Muscle of leg (tissue), 3 donors: ENCODE measurements at regions not wholly inside any gene's neighbourhood (a gene's known extent, or its start where the extent isn't known, plus 50 kb on each side); places are given as distances from the start of the nearest gene placed in this dataset.
"Not testable (repeated sequence)": the region's sequence is repeated elsewhere in the genome, so short reads cannot be mapped to it uniquely, and the experiment has no call there.

Source experiments
- DNase-seq: peaks from one replicate; pipeline ENCODE4 v3.0.0; 2013
- H3K27ac ChIP-seq: one replicate; pipeline ENCODE4 v1.5.1; 2013; ENCODE audit warnings: mild to moderate bottlenecking, low read length, control low read depth
- H3K27me3 ChIP-seq: one replicate; pipeline ENCODE4 v1.6.1; 2013; ENCODE audit warnings: low read length; ENCODE audit not compliant: control insufficient read depth, insufficient read depth
- H3K36me3 ChIP-seq: one replicate; pipeline ENCODE4 v1.6.1; 2013; ENCODE audit warnings: low read length; ENCODE audit not compliant: control insufficient read depth, insufficient read depth
- H3K4me1 ChIP-seq: one replicate; pipeline ENCODE4 v1.6.1; 2013; ENCODE audit warnings: low read length; ENCODE audit not compliant: control insufficient read depth, insufficient read depth
- H3K4me3 ChIP-seq: one replicate; pipeline ENCODE4 v1.5.1; 2013; ENCODE audit warnings: low read length, control low read depth
- H3K9me3 ChIP-seq: replicated peaks from 2 replicates; pipeline ENCODE4 v1.6.1; 2013; ENCODE audit warnings: low read depth, low read length; ENCODE audit not compliant: control insufficient read depth
- WGBS: methylation state at CpG from one replicate; pipeline ENCODE4 v1.1.5; 2013; ENCODE audit warnings: missing lambda C conversion rate; ENCODE audit not compliant: insufficient coverage; 5-methylcytosine and 5-hydroxymethylcytosine counted together

DNA sequence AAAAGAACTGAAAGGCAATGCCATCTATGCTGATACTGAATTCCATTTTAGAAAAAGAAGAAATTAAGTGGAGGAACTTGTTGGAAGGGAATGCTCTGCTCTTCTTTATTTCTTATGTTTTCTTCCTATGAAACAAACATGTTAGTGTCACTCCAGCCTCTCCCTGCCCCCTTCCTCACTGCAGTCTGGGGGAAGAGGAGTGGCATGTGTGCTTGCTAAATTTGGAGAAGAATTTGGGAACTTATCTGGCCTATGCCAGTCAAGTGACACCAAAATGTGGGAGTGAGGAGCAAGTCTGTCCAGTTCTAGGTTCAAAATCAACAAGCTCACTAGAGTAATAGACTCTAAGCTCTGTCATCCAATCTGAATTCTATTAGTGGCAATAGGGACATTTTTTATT is 214.6 kb downstream of the RBM26 start:
- Histone ChIP-seq H3K27ac (no peak overlapping the region), H3K4me1 (no peaks in the 10 kb centered on the region), H3K27me3 (no peaks in the 10 kb centered on the region), H3K4me3 (no peak overlapping the region), H3K36me3 (no peaks in the 10 kb centered on the region), H3K9me3 (no peaks in the 10 kb centered on the region)
- DNase-seq = no peak

DNA sequence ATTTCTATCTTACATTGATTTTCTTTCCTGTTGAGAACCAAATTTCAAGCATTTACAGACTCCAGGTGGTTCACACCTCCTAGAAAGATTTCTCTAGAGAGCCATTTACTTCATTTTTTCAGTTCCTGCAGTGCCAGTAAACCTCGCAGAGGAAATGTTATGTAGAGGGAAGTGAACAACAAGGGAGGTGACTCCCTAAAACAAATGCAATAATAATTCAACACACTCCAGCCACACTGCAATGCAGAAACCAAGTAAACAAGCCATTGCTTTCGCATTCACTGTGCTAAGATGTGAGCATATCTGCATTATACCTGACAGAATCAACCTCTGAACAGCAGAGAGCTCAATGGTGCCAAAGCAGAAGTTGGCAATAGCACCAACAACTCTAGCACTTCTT is 215.1 kb downstream of the RBM26 start:
- 55% methylated on average over 1 of the region's 2 CpGs for WGBS
- Histone ChIP-seq H3K27me3 (no peaks in the 10 kb centered on the region), H3K27ac (no peak overlapping the region), H3K9me3 (no peaks in the 10 kb centered on the region), H3K4me1 (no peaks in the 10 kb centered on the region), H3K4me3 (no peak overlapping the region), H3K36me3 (no peaks in the 10 kb centered on the region)
- DNase-seq = no peak

DNA sequence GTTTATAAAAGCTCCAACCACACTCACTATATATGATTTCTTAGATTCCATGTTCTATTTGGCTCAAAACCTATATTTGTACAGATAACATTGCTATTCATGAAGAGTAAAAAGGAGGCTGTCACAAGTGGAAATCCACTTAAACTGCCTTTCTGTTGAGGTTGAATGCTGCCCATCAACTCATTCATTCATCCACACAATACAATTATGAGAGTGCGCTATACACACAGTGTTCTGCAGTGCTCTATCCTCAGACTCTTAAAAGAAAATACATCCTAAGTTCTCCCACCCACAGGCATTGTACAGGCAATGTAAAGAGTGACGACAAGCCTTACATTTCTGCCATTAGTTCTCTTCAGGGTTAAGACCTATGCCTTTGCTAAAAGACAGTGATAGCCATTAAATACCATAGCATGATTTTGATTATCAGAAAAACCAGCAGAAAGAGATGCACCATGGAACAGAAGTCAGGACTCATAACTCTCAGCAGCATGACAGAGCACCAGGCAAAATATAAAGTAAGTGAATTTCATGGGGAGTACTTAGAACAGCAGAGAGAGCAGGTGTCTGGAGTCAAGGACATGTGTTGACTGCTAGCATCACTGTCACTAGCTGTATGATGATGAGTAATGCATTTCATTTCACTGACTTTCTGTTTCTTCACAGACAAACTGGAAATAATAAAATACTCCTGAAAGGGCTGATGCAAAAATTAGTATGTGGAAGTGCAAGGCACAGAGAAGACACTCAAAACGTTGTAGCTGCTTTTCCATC is 218.0 kb downstream of the RBM26 start:
- H3K4me1 ChIP-seq = no peaks in the 10 kb centered on the region
- 100% methylated on average over 2 of the region's 3 CpGs for WGBS
- DNase-seq = no peak
- no peaks in the 10 kb centered on the region for H3K9me3 ChIP-seq
- H3K27me3 ChIP-seq = no peaks in the 10 kb centered on the region
- no peak overlapping the region for H3K4me3 ChIP-seq
- no peak overlapping the region for H3K27ac ChIP-seq
- H3K36me3 ChIP-seq = no peaks in the 10 kb centered on the region

DNA sequence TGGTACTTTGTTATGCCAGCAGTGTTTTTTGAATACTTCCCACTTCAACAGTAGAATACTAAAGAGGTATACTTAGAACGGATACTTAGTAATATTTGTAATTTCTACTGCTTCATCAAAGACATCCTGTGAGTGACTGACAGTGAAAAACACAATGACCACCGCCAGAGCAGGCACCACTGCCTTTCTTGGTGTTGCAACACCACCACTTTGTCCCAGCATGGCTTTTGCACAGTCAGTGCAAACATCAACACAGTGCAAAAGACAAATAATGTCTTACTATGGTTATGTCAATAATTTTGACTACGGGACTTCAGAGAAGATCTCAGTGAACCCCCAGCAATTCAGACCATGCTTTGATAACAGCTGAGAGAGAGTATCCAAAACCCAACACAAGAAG is 220.5 kb downstream of the RBM26 start:
- H3K36me3 ChIP-seq = no peaks in the 10 kb centered on the region
- no CpG with 5 or more reads among the region's 3 CpGs for WGBS

DNA sequence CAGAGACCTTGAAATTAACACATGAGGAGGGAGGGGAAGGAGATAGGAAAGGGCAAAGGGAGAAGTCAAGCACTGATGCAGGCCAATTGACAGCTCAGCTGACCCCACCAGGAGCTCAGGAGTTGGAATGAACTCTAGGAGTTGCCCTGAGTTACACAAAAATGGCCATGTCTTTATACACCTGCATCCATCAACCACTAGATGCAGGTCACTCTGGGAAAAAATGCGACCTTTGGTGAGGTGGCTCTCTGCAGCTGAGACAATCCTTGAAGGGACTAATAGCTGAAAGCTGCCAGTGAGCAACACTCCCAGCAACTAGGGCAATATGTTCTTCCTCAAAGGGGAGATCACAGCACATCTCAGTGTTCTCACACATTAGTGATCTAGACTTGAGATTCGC is 222.8 kb downstream of the RBM26 start:
- DNase-seq = no peak
- 100% methylated on average over 1 of the region's 2 CpGs for WGBS
- Histone ChIP-seq H3K27ac (no peak overlapping the region), H3K4me1 (no peaks in the 10 kb centered on the region), H3K4me3 (no peak overlapping the region), H3K9me3 (no peaks in the 10 kb centered on the region), H3K27me3 (no peaks in the 10 kb centered on the region), H3K36me3 (no peaks in the 10 kb centered on the region)

More for the DNA sequence above, 220.5 kb downstream of the RBM26 start:
- no peak overlapping the region for H3K27ac ChIP-seq
- no peak overlapping the region for H3K4me3 ChIP-seq
- DNase-seq = no peak
- no peaks in the 10 kb centered on the region for H3K9me3 ChIP-seq
- H3K27me3 ChIP-seq = no peaks in the 10 kb centered on the region
- H3K4me1 ChIP-seq = no peaks in the 10 kb centered on the region

DNA sequence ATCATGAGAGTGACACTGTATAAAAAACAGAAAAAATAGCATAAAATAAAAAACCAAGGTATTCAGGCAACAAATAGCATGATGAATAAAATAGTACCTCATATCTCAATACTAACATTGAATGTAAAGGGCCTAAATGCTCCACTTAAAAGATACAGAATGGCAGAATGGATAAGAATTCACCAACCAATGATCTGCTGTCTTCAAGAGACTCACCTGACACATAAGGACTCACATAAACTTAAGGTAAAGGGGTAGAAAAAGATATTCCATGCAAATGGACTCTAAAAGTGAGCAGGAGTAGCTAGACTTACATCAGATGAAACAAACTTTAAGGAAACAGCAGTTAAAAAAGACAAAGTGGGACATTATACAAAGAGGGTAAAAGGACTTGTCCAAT is 232.4 kb downstream of the RBM26 start:
- not testable (repeated sequence) for H3K4me3 ChIP-seq, H3K27ac ChIP-seq, H3K9me3 ChIP-seq, DNase-seq, H3K4me1 ChIP-seq, H3K36me3 ChIP-seq, H3K27me3 ChIP-seq

DNA sequence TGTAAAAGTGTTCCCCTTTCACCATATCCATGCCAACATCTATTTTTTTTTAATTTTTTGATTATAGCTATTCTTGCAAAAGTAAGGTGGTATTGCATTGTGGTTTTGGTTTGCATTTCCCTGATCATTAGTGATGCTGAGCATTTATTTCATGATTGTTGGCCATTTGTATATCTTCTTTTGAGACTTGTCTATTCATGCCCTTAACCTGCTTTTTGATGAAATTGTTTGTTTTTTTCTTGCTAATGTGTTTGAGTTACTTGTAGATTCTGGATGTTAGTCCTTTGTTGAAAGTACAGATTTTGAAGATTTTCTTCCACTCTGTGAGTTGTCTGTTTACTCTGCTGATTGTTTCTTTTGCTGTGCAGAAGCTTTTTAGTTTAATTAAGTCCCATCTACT is 233.1 kb downstream of the RBM26 start:
- not testable (repeated sequence) for H3K4me1 ChIP-seq, DNase-seq, H3K36me3 ChIP-seq, H3K27me3 ChIP-seq, H3K4me3 ChIP-seq, H3K27ac ChIP-seq, H3K9me3 ChIP-seq

DNA sequence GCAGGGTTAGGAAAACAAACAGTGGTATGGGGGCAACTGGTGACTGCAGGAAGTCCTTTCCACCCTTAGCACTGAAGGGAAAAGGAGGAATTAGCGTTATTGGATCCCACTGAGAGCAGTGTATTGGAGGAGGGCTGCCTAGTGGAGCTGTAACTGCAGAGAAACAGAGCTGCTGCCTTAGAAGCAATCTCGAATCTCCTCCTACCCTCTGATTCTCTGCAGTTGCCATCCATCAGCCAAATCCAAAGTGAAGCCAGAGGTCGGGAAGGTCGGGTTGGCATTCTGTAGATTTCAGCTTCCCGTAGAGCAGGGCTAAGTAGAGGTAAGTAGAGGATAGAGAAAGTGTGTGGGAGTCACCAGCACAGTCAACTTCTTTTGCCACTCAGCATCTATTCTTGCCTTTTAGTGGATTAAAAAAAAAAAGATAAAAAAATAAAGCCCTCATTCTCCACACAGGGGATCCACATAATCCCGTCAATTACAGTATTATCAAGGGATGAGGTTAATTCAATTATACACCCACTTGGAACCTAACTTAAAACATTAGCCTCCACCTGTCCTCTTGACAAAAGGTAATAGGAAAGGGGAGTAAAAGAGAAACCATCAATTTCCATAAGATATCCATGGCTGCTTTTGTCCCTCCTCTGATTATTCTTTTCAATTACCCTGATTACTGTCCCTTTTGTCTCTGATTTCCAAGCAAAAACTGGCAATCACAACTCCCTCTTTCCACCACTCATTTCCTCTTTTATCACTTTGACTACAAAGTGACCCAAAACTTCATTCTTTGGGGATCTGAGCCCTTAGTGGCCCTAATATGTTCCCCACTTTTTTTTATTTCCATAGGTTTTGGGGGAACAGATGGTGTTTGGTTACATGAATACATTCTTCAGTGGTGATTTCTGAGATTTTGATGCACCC is 234.7 kb downstream of the RBM26 start:
- Histone ChIP-seq H3K4me3 (no peak overlapping the region), H3K27ac (no peak overlapping the region), H3K36me3 (no peaks in the 10 kb centered on the region), H3K9me3 (peaks cover 2% of the 10 kb centered on the region), H3K4me1 (no peaks in the 10 kb centered on the region), H3K27me3 (no peaks in the 10 kb centered on the region)
- DNase-seq = no peak
- WGBS = 0% methylated on average over 1 of the region's 6 CpGs

DNA sequence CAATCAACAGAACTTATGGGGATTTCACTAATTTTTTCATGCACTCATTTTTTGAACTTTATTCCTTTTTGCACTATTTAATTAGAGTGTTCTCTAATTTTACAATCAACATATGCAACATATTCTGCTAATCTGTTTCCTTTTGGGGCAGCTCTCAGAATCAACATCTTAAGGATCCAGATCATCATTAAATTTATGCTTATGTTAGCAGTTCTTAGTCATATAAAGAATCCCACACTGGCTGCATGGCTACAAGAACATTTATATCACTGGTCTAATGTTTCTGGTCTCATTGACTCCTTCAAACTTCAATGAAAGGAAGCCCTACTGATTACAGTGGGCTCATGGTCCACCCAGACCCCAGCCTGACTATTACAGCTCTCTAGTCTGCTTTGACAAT is 245.2 kb downstream of the RBM26 start:
- DNase-seq = no peak
- Histone ChIP-seq H3K27me3 (no peaks in the 10 kb centered on the region), H3K4me3 (no peak overlapping the region), H3K27ac (no peak overlapping the region), H3K4me1 (no peaks in the 10 kb centered on the region), H3K9me3 (no peaks in the 10 kb centered on the region), H3K36me3 (no peaks in the 10 kb centered on the region)

DNA sequence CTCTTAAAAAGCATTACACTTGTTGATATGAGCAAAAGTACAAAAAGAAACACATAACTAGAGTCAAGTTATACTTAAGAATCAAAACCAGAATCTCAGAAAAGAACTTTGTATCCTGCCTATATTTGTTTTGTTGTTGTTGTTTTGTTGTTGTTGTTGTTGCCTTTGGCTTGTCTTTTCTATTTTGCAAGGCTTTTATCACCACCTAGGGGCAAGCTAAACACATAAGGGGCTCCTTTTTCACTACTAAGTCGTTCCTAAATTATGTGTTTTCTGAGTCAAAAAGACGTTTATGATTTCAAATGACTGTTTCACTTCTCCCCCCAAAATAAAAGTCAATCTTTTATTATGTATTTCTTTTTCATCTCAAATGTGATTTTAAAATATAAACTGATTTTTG is 250.2 kb downstream of the RBM26 start:
- H3K4me3 ChIP-seq = no peak overlapping the region
- no peaks in the 10 kb centered on the region for H3K27me3 ChIP-seq
- WGBS = no CpG with 5 or more reads among the region's 2 CpGs
- DNase-seq = no peak
- no peak overlapping the region for H3K27ac ChIP-seq
- H3K36me3 ChIP-seq = no peaks in the 10 kb centered on the region
- no peaks in the 10 kb centered on the region for H3K4me1 ChIP-seq
- H3K9me3 ChIP-seq = no peaks in the 10 kb centered on the region
